ENCODE measurements at regions not wholly inside any gene's neighbourhood (a gene's known extent, or its start where the extent isn't known, plus 50 kb on each side); places are given as distances from the start of the nearest gene placed in this dataset.
"Not testable (repeated sequence)": the region's sequence is repeated elsewhere in the genome, so short reads cannot be mapped to it uniquely, and the experiment has no call there.

- TF ChIP-seq CTCF (IDR thresholded peaks at IDR 0.05) = no peak
- intact Hi-C loops (cut with DNase I, micrococcal nuclease) = no loop called here
- Mint-ChIP-seq H3K4me3 (no peak overlapping the region), H3K9me3 (no peaks in the 10 kb centered on the region), H3K27me3 (no peaks in the 10 kb centered on the region), H3K4me1 (ENCODE audit: low read depth) (no peaks in the 10 kb centered on the region), H3K27ac (no peak overlapping the region), H3K36me3 (ENCODE audit: low read depth) (no peaks in the 10 kb centered on the region)
- H3K9me3 ChIP-seq (ENCODE audit: control insufficient read depth in 1 of 2, insufficient read depth in 1 of 2, low read length in 2 of 2) = no peaks in the 10 kb centered on the region
- no peak overlapping the region for H3K27ac ChIP-seq (ENCODE audit: low read depth in 1 of 2, low read length in 2 of 2)
- CTCF ChIA-PET = interaction anchor here (2.0 kb wide), 1 partner anchor 9 kb away, joined by 5 read pairs; no protein-coding TSS in a partner anchor
- no peaks in the 10 kb centered on the region for H3K36me3 ChIP-seq (ENCODE audit: insufficient read depth, low read length)
- DNase-seq (no peak), ATAC-seq (ENCODE audit: poor library complexity) (no peak)
- H3K4me1 ChIP-seq (ENCODE audit: insufficient read depth, low read length) = no peaks in the 10 kb centered on the region
- H3K4me3 ChIP-seq (ENCODE audit: low read length) = no peak overlapping the region
- H3K27me3 ChIP-seq (ENCODE audit: control insufficient read depth in 1 of 2, insufficient read depth in 2 of 2, low read length in 2 of 2) = no peaks in the 10 kb centered on the region
- POLR2A ChIA-PET = interaction anchor here (0.6 kb wide), 1 partner anchor 88 kb away, joined by 3 read pairs; no protein-coding TSS in a partner anchor
Measured at GRCh38 chr6:85361643-85362014, 88.3 kb upstream of the NT5E start.

GRCh38 chr6:85360794-85361642 lies 88.9 kb upstream of the NT5E start:
- ChIA-PET CTCF (interaction anchor here (0.9 to 2.0 kb wide), 2 partner anchors 8 to 51 kb away, joined by 3 to 5 read pairs; no protein-coding TSS in a partner anchor), POLR2A (no interaction called here)
- no peaks in the 10 kb centered on the region for H3K36me3 Mint-ChIP-seq (ENCODE audit: low read depth)
- no peak overlapping the region for H3K4me3 Mint-ChIP-seq
- no peak overlapping the region for H3K27ac ChIP-seq (ENCODE audit: low read depth in 1 of 2, low read length in 2 of 2)
- no peak overlapping the region for H3K4me3 ChIP-seq (ENCODE audit: low read length)
- TF ChIP-seq CTCF (IDR thresholded peaks at IDR 0.05) = no peak
- H3K27me3 Mint-ChIP-seq = no peaks in the 10 kb centered on the region
- DNase-seq (no peak), ATAC-seq (ENCODE audit: poor library complexity) (no peak)
- no peak overlapping the region for H3K27ac Mint-ChIP-seq
- no peaks in the 10 kb centered on the region for H3K4me1 Mint-ChIP-seq (ENCODE audit: low read depth)
- H3K36me3 ChIP-seq (ENCODE audit: insufficient read depth, low read length) = no peaks in the 10 kb centered on the region
- no peaks in the 10 kb centered on the region for H3K9me3 ChIP-seq (ENCODE audit: control insufficient read depth in 1 of 2, insufficient read depth in 1 of 2, low read length in 2 of 2)
- H3K27me3 ChIP-seq (ENCODE audit: control insufficient read depth in 1 of 2, insufficient read depth in 2 of 2, low read length in 2 of 2) = no peaks in the 10 kb centered on the region
- H3K4me1 ChIP-seq (ENCODE audit: insufficient read depth, low read length) = no peaks in the 10 kb centered on the region
- intact Hi-C loops (cut with DNase I, micrococcal nuclease) = no loop called here
- H3K9me3 Mint-ChIP-seq = no peaks in the 10 kb centered on the region

- DNase-seq (no peak), ATAC-seq (ENCODE audit: poor library complexity) (no peak)
- Histone ChIP-seq H3K4me3 (ENCODE audit: low read length) (no peak overlapping the region), H3K27me3 (ENCODE audit: control insufficient read depth in 1 of 2, insufficient read depth in 2 of 2, low read length in 2 of 2) (no peaks in the 10 kb centered on the region), H3K9me3 (ENCODE audit: control insufficient read depth in 1 of 2, insufficient read depth in 1 of 2, low read length in 2 of 2) (no peaks in the 10 kb centered on the region), H3K27ac (ENCODE audit: low read depth in 1 of 2, low read length in 2 of 2) (no peak overlapping the region), H3K4me1 (ENCODE audit: insufficient read depth, low read length) (no peaks in the 10 kb centered on the region), H3K36me3 (ENCODE audit: insufficient read depth, low read length) (no peaks in the 10 kb centered on the region)
- Mint-ChIP-seq H3K27me3 (no peaks in the 10 kb centered on the region), H3K4me3 (no peak overlapping the region), H3K36me3 (ENCODE audit: low read depth) (no peaks in the 10 kb centered on the region), H3K4me1 (ENCODE audit: low read depth) (no peaks in the 10 kb centered on the region), H3K9me3 (no peaks in the 10 kb centered on the region), H3K27ac (no peak overlapping the region)
- TF ChIP-seq CTCF (IDR thresholded peaks at IDR 0.05) = no peak
- POLR2A ChIA-PET = no interaction called here
- intact Hi-C loops (cut with DNase I, micrococcal nuclease) = loop anchor here (10.0 kb wide), 2 partner anchors 317 to 1677 kb away; no protein-coding TSS in a partner anchor
- CTCF ChIA-PET = no interaction called here
Measured at GRCh38 chr6:85357651-85358050, 92.2 kb upstream of the NT5E start.

GRCh38 chr6:85356743-85357142 lies 93.1 kb upstream of the NT5E start:
- H3K9me3 Mint-ChIP-seq; H3K4me3 Mint-ChIP-seq; DNase-seq; H3K36me3 Mint-ChIP-seq (ENCODE audit: low read depth); POLR2A ChIA-PET; H3K4me3 ChIP-seq (ENCODE audit: low read length); H3K27ac Mint-ChIP-seq; CTCF ChIA-PET; H3K4me1 ChIP-seq (ENCODE audit: insufficient read depth, low read length); H3K9me3 ChIP-seq (ENCODE audit: control insufficient read depth in 1 of 2, insufficient read depth in 1 of 2, low read length in 2 of 2); H3K27ac ChIP-seq (ENCODE audit: low read depth in 1 of 2, low read length in 2 of 2); H3K36me3 ChIP-seq (ENCODE audit: insufficient read depth, low read length); H3K27me3 ChIP-seq (ENCODE audit: control insufficient read depth in 1 of 2, insufficient read depth in 2 of 2, low read length in 2 of 2); H3K4me1 Mint-ChIP-seq (ENCODE audit: low read depth); H3K27me3 Mint-ChIP-seq; ATAC-seq (ENCODE audit: poor library complexity): not testable (repeated sequence)
- intact Hi-C loops (cut with DNase I, micrococcal nuclease) = loop anchor here (10.0 kb wide), 2 partner anchors 318 to 1678 kb away; no protein-coding TSS in a partner anchor

Data from CD4-positive, alpha-beta T cell (primary cell).